NCI-H1417 (cell line): ENCODE measurements at regions not wholly inside any gene's neighbourhood (a gene's known extent, or its start where the extent isn't known, plus 50 kb on each side); places are given as distances from the start of the nearest gene placed in this dataset.
"Not testable (repeated sequence)": the region's sequence is repeated elsewhere in the genome, so short reads cannot be mapped to it uniquely, and the experiment has no call there.

ENCODE experiments used
- DNase-seq, 3 experiments: peaks; one replicate each; lab custom pipeline; 2025; lab: John Stamatoyannopoulos, UW

GRCh38 chr13:42478531-42479156, 95.3 kb upstream of the TNFSF11 start:
- peak in 2 of 3 experiments; percentile 24 to 40 for DNase-seq

GRCh38 chr13:42484386-42484785, 89.6 kb upstream of the TNFSF11 start:
- no peak for DNase-seq

DNA sequence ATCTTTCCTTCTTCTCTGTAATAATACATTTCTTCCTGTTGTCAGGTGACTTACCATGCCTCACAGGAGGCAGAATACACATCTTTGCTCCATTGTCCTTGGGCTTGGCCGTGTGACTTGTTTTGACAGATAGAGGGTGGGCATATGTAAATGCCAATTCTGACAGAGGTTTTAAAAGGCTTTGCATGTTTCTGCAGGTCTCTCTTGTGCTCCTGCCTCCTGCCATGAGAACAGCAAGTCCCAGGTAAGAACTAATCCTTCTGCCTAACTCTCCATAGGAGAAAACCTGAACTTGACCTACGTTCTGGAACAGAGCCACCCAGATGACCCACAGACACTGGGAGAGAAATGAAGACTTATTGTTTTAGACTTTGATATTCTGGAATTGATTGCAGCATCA, 88.7 kb upstream of the TNFSF11 start:
- no peak for DNase-seq

- DNase-seq: no peak
Measured at GRCh38 chr13:42486711-42487198, 87.2 kb upstream of the TNFSF11 start.

DNA sequence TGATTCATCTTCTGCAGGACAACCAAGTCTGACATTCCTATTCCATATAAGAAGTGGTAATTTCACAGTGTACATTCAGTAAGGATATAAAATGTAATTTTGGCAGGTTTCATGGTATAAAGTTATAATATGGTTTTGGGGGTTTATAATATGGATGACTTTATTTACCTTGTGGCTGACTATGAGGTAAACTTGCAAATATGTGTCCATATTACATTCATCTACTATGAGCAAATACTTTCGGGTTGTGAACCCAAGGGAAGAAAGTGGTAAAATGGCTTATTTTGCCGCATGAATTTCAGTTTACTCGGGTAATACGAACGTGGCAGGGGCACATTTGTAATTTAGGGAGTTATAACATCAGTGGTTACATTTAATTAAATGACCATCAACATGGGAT, 86.7 kb upstream of the TNFSF11 start:
- DNase-seq: no peak

DNA sequence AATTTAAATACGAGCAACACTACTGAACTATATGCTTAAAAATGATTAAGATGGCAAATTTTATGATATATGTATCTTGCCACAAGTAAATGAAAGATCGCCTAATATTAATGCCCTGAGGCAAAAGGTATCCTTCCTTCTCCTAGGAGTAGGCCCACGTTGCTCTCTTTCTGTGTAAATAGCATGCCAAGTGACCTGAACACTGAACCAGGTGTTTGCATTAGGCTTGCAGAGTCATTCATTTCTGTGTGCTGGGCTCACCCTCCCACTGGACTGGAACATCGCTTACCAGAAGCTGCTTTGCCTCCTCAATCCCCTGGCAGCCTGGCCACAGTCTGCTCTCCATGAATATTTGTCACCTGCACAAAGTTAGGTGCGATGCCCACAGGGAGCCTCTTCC, 83.3 kb upstream of the TNFSF11 start:
- no peak for DNase-seq

- no peak for DNase-seq
Measured at GRCh38 chr13:42492372-42492920, 81.5 kb upstream of the TNFSF11 start.

DNA sequence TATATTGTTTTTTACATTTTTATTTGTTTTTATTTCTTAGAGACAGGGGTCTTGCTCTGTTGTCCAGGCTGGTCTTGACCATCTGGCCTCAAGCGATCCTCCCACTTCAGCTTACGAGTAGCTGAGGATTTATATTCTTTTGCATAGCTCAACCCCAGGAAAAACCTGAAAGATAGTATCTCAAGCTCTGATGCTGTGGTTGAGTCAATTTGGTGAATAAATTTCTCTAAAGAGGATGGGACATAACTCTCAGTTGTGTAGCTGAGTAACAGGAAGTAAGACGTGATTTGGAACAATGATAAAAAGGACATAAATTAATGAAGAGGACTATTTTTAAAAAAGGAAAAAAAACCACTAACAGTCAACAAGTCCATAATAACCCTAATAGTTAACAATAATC, 79.8 kb upstream of the TNFSF11 start:
- DNase-seq: no peak

DNA sequence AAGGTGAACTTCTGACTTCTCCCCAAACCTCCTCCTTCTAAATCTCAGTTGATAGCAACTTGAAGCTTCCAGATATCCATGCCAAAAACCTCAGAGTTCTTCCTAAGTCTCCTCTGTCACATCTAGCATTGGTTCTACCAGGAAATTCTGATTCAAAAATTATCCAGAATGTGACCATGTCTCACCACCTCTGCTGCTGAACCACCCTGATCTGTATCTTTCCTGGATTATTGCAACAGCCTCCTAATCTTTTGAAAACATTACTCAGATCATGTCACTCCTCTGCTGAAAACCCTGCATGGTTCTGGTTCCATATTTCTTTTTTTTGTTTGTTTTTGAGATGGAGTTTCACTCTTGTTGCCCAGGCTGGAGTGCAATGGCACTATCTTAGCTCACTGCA, 78.7 kb upstream of the TNFSF11 start:
- no peak for DNase-seq

- DNase-seq: no peak
Measured at GRCh38 chr13:42495751-42496150, 78.2 kb upstream of the TNFSF11 start.

DNA sequence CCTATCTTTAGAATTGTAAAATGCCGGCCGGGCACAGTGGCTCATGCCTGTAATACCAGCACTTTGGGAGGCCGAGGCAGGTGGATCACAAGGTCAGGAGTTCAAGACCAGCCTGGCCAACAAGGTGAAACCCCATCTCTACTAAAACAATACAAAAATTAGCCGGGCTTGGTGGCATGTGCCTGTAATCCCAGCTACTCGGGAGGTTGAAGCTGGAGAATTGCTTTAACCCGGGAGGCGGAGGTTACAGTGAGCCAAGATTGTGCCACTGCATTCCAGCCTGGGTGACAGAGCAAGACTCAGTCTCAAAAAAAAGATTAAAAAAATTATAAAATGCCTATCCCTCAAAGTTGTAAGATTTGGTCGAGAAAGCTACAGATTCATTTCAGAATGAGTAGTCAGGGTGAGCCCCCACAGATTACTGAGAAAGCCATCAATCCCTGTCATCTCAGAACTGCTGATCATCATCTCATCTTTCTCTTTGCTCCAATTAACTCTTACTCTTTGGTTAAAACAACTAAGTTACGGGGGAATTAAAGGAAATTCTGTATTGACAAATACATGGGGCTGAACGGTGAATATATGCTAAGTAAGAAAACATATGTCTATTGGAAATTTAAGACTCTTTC, 76.9 kb upstream of the TNFSF11 start:
- not testable (repeated sequence) for DNase-seq

DNA sequence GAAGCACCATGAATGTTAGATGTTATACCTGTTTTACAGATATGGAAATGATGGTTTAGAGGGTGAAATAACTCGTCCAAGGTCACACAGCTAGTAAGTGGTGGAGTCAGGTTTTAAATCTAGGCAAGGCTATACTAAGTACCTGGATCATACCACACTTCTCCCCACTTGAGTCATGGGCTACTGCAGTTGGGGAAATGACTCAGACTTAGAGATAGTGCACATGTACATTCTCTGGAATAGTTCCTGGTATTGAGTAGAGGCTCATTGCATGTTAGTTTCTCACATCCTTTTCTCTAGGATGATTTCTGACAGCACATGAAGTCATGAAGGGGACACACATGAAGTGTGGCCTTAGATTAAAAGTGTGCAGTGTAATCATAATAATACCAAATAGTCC, 76.2 kb upstream of the TNFSF11 start:
- no peak for DNase-seq

GRCh38 chr13:42498521-42498920, 75.4 kb upstream of the TNFSF11 start:
- no peak for DNase-seq
